Mucosa of descending colon (tissue), 3 donors: ENCODE measurements at regions not wholly inside any gene's neighbourhood (a gene's known extent, or its start where the extent isn't known, plus 50 kb on each side); places are given as distances from the start of the nearest gene placed in this dataset.

Source experiments
- ATAC-seq: fragments of 200-7000 bp; cut with Tn5 transposase; one replicate; pipeline ENCODE4 v1.9.1; 2020; ENCODE audit warnings: mild to moderate bottlenecking, moderate library complexity
- DNase-seq, 3 donors: peaks; one replicate each; pipeline ENCODE4 v3.0.0-alpha.2; 2020
- H3K36me3 ChIP-seq: fragments of 200-600 bp; one replicate; pipeline ENCODE4 v1.8.0; 2021; ENCODE audit warnings: low read depth, mild to moderate bottlenecking
- H3K4me1 ChIP-seq: fragments of 200-600 bp; one replicate; pipeline ENCODE4 v1.8.0; 2021; ENCODE audit warnings: low read depth, mild to moderate bottlenecking
- H3K4me3 ChIP-seq: fragments of 200-600 bp; one replicate; pipeline ENCODE4 v1.8.0; 2021; ENCODE audit warnings: mild to moderate bottlenecking
- H3K9me3 ChIP-seq: fragments of 200-600 bp; one replicate; pipeline ENCODE4 v1.8.0; 2021; ENCODE audit warnings: mild to moderate bottlenecking
- intact Hi-C, 2 donors: fragments of 100-400 bp; cut with DNase I in 1 of 2; cut with micrococcal nuclease in 1 of 2; formaldehyde crosslinking; loops; one replicate each; pipeline versions ENCODE4 v1.11.0 to v1.11.1; 2022; cut with DNase I, micrococcal nuclease
- TF ChIP-seq, protein P1 (sequence below): fragments of 200-600 bp; IDR thresholded peaks from one replicate; pipeline ENCODE4 v1.8.0; 2022; ENCODE audit warnings: antibody characterized with exemption, mild to moderate bottlenecking
- donor health status: DM: no; HTN: no; CAD: no; lungs with moderate emphysema.
- donor health status: DM: no; HTN: no; CAD: no.
- donor health status: DM: no; HTN: yes; CAD: no.

DNA sequence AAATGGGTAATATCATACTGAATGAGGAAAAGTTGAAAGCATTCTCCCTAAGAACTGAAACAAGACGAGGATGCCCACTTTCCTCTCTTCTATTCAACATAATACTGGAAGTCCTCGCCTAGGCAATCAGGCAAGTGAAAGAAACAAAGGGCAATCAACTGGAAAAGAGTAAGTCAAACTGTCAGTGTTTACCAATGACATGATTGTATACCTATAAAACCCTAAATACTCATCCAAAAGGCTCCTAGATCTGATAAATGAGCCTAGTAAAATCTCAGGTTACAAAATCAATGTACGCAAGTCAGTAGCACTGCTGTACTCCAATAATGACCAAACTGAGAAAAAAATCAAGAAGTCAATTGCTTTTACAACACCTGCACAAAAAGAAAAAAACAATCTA lies 575.8 kb upstream of the PRMT6 start:
- Histone ChIP-seq H3K4me1 (no peaks in the 10 kb centered on the region), H3K36me3 (no peaks in the 10 kb centered on the region), H3K9me3 (peaks cover 11% of the 10 kb centered on the region), H3K4me3 (no peak overlapping the region)
- intact Hi-C loops, result no loop called here
- ATAC-seq (no peak), DNase-seq (no peak)
- TF ChIP-seq, protein P1, sequence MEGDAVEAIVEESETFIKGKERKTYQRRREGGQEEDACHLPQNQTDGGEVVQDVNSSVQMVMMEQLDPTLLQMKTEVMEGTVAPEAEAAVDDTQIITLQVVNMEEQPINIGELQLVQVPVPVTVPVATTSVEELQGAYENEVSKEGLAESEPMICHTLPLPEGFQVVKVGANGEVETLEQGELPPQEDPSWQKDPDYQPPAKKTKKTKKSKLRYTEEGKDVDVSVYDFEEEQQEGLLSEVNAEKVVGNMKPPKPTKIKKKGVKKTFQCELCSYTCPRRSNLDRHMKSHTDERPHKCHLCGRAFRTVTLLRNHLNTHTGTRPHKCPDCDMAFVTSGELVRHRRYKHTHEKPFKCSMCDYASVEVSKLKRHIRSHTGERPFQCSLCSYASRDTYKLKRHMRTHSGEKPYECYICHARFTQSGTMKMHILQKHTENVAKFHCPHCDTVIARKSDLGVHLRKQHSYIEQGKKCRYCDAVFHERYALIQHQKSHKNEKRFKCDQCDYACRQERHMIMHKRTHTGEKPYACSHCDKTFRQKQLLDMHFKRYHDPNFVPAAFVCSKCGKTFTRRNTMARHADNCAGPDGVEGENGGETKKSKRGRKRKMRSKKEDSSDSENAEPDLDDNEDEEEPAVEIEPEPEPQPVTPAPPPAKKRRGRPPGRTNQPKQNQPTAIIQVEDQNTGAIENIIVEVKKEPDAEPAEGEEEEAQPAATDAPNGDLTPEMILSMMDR, result no peak

DNA sequence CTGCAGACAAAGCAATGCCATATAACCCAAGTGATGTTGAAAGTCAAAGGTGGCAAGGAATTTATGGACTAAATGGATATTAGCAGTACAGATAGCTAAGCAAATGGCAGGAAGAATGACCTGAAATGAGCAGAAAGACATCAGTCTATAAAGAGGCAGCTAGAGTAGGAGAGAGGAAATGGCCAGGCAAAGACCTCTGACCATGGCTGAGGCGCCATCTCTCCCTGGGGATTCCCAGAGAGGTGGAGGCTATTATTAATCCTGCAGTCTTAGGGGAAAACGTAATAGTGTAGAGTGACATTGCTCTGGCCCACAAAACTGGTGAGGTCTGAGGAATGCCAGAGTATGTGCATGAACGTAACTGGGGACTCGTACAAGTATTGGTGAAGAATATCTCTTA lies 563.6 kb upstream of the PRMT6 start:
- no peak for DNase-seq
- H3K9me3 ChIP-seq, result no peaks in the 10 kb centered on the region
- TF ChIP-seq, protein P1, result no peak
- H3K36me3 ChIP-seq, result no peaks in the 10 kb centered on the region
- intact Hi-C loops, result no loop called here
- no peaks in the 10 kb centered on the region for H3K4me1 ChIP-seq
- H3K4me3 ChIP-seq, result no peak overlapping the region
- no peak for ATAC-seq

DNA sequence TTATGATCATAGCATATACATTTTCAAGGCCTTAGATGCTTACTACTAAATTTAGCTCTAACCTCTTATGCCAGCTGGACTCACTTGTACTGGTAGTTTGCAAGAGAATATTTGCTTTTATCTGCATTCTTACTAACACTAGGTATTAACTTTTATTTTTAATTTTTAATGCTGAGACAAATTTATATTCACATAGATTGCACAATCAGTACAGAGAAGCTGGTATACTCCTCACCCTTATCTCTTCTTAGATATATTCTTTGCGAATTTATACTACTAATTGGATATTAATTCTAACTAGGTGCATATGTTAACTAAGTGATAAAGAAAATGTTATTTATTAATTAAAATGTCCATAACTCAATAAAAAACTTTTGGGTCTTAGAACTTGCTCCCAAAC lies 561.8 kb upstream of the PRMT6 start:
- Histone ChIP-seq H3K36me3 (no peaks in the 10 kb centered on the region), H3K4me3 (no peak overlapping the region), H3K9me3 (no peaks in the 10 kb centered on the region), H3K4me1 (no peaks in the 10 kb centered on the region)
- TF ChIP-seq, protein P1, result no peak
- intact Hi-C loops, result no loop called here
- DNase-seq (no peak), ATAC-seq (no peak)

DNA sequence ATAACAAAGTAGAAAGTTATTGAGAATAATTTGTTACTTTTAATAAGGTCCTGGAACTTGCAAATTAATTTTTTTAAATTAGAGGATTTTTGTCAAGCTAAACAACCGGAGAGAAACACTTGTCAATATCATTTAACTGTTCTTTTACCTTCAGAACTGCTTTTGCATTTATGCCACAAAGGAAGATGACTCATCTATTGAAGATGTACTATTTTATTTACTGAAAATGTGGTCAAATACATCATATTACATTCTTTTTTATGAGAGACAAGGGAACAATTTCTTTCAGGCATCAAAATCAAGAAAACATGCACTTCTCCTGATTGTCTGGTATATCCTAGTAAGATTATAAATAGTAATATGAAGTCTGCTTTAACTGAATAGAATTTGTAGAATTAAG lies 558.2 kb upstream of the PRMT6 start:
- H3K9me3 ChIP-seq, result no peaks in the 10 kb centered on the region
- DNase-seq (no peak), ATAC-seq (no peak)
- TF ChIP-seq, protein P1, result no peak
- no peaks in the 10 kb centered on the region for H3K36me3 ChIP-seq
- intact Hi-C loops, result no loop called here
- H3K4me1 ChIP-seq, result no peaks in the 10 kb centered on the region
- no peak overlapping the region for H3K4me3 ChIP-seq

DNA sequence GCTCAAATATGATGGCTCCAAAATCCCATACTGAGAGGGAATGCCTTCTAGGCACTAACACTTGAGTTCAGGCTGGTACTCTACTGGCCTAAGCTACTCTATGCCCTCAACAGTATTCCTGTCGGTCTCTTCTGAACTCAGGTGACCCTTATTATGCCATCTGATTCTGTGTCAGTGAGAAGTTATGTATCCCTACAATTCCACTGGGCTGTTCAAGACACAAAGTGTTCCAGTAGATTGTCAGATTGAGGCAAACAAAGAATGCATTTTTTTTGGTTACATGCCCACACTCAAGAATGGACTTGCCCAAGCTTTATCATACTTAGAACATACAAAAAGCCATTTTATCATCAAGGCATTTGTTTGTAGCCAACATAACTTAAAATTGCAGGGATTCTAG lies 553.8 kb upstream of the PRMT6 start:
- H3K4me3 ChIP-seq, result no peak overlapping the region
- H3K9me3 ChIP-seq, result no peaks in the 10 kb centered on the region
- no peaks in the 10 kb centered on the region for H3K36me3 ChIP-seq
- no peaks in the 10 kb centered on the region for H3K4me1 ChIP-seq
- DNase-seq, result no peak
- ATAC-seq, result no peak
- intact Hi-C loops, result no loop called here
- TF ChIP-seq, protein P1, result no peak

DNA sequence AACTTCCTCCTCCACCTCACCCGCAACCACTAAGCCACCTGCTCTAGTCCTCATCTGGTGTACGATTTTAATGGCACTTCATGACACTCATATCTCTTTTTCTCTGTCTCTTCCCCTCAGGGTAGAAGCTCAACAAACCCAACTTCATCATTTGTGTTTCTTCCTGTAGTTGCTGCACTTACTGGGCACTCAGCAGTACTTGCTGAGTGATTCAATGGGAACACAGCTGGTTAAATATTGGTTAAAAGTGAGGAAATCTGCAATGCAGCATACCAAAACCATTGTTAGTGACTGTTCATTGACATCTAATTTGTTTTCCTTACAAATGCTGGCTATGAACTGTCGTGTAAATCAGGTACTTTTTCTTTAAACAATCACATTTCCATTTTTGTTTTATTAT lies 541.1 kb upstream of the PRMT6 start:
- Histone ChIP-seq H3K36me3 (no peaks in the 10 kb centered on the region), H3K4me3 (no peak overlapping the region), H3K9me3 (no peaks in the 10 kb centered on the region), H3K4me1 (no peaks in the 10 kb centered on the region)
- ATAC-seq, result no peak
- TF ChIP-seq, protein P1, result no peak
- DNase-seq, result no peak
- intact Hi-C loops, result no loop called here
